Ovary (tissue), 3 donors: ENCODE measurements at regions not wholly inside any gene's neighbourhood (a gene's known extent, or its start where the extent isn't known, plus 50 kb on each side); places are given as distances from the start of the nearest gene placed in this dataset.

Experiments used
- POLR2A ChIP-seq: fragments of 450-650 bp; IDR thresholded peaks from one replicate; pipeline ENCODE4 v1.6.1; 2017; ENCODE audit warnings: antibody characterized with exemption, mild to moderate bottlenecking, moderate library complexity
- TF ChIP-seq, protein P1 (sequence below), 3 donors: fragments of 450-650 bp in 2 of 3; fragments of 200-600 bp in 1 of 3; IDR thresholded peaks; one replicate each; pipeline versions ENCODE4 v1.5.1 to v1.8.0; 2016 to 2022; ENCODE audit warnings: antibody characterized with exemption in 3 of 3, mild to moderate bottlenecking in 1 of 3
- donor health status: DM: no; HTN: no; CAD: no.

DNA sequence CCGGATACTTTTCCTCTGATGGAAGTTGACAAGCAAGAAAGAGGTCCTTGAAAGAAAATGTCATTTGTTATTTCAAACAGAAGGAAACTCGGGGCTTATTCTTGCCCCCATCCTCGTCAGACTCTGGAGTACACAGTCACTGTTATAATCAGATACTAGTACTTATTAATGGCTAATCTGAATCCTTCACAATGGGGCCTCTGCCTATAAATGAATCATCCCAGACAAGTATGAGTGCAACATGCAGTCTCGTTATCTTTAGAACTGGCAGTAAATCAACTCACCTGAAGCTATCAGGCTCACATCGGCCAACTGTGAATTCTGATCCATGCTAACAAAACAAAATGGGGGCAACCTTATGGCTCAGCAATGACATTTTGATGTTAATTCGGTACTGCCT lies 216.7 kb downstream of the GRIN2B start:
- no peak for TF ChIP-seq POLR2A
- TF ChIP-seq, protein P1, sequence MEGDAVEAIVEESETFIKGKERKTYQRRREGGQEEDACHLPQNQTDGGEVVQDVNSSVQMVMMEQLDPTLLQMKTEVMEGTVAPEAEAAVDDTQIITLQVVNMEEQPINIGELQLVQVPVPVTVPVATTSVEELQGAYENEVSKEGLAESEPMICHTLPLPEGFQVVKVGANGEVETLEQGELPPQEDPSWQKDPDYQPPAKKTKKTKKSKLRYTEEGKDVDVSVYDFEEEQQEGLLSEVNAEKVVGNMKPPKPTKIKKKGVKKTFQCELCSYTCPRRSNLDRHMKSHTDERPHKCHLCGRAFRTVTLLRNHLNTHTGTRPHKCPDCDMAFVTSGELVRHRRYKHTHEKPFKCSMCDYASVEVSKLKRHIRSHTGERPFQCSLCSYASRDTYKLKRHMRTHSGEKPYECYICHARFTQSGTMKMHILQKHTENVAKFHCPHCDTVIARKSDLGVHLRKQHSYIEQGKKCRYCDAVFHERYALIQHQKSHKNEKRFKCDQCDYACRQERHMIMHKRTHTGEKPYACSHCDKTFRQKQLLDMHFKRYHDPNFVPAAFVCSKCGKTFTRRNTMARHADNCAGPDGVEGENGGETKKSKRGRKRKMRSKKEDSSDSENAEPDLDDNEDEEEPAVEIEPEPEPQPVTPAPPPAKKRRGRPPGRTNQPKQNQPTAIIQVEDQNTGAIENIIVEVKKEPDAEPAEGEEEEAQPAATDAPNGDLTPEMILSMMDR (IDR thresholded peaks at IDR 0.05): no peak
